Stomach (tissue), 4 donors: ENCODE measurements at regions not wholly inside any gene's neighbourhood (a gene's known extent, or its start where the extent isn't known, plus 50 kb on each side); places are given as distances from the start of the nearest gene placed in this dataset.

Experiments
- EP300 ChIP-seq: sonication (generic); formaldehyde crosslinking; IDR thresholded peaks from one replicate; pipeline ENCODE4 v1.6.1; 2017; ENCODE audit warnings: antibody characterized with exemption
- TF ChIP-seq, protein P1 (sequence below), 7 experiments: fragments of 450-650 bp in 4 of 7; fragments of 200-600 bp in 3 of 7; sonication (generic) in 3 of 7; IDR thresholded peaks; one replicate each; pipeline ENCODE4 v1.5.1; 2016 to 2019; ENCODE audit warnings: antibody characterized with exemption in 7 of 7, control low read depth in 2 of 7, mild to moderate bottlenecking in 1 of 7

GRCh38 chr5:34522599-34523386 is 133.3 kb upstream of the RAI14 start:
- TF ChIP-seq, protein P1, sequence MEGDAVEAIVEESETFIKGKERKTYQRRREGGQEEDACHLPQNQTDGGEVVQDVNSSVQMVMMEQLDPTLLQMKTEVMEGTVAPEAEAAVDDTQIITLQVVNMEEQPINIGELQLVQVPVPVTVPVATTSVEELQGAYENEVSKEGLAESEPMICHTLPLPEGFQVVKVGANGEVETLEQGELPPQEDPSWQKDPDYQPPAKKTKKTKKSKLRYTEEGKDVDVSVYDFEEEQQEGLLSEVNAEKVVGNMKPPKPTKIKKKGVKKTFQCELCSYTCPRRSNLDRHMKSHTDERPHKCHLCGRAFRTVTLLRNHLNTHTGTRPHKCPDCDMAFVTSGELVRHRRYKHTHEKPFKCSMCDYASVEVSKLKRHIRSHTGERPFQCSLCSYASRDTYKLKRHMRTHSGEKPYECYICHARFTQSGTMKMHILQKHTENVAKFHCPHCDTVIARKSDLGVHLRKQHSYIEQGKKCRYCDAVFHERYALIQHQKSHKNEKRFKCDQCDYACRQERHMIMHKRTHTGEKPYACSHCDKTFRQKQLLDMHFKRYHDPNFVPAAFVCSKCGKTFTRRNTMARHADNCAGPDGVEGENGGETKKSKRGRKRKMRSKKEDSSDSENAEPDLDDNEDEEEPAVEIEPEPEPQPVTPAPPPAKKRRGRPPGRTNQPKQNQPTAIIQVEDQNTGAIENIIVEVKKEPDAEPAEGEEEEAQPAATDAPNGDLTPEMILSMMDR (IDR thresholded peaks at IDR 0.05): peak in 6 of 7 experiments; percentile 46 to 75 (median 65)
- no peak for TF ChIP-seq EP300
